HEK293 (cell line): ENCODE measurements at regions not wholly inside any gene's neighbourhood (a gene's known extent, or its start where the extent isn't known, plus 50 kb on each side); places are given as distances from the start of the nearest gene placed in this dataset.

Experiments used
- GLI4 ChIP-seq: fragments of 450-650 bp; formaldehyde crosslinking; IDR thresholded peaks from 2 replicates; pipeline ENCODE4 v1.5.1; 2016; ENCODE audit warnings: missing biosample characterization, missing genetic modification characterization
- GLIS1 ChIP-seq: fragments of 450-650 bp; formaldehyde crosslinking; IDR thresholded peaks from 2 replicates; pipeline ENCODE4 v1.5.1; 2016; ENCODE audit warnings: missing biosample characterization, missing genetic modification characterization
- GLIS2 ChIP-seq: fragments of 450-650 bp; formaldehyde crosslinking; IDR thresholded peaks from 2 replicates; pipeline ENCODE4 v1.5.1; 2016; ENCODE audit warnings: missing biosample characterization, missing genetic modification characterization
- SCRT1 ChIP-seq: fragments of 450-650 bp; formaldehyde crosslinking; IDR thresholded peaks from 2 replicates; pipeline ENCODE4 v1.5.1; 2016; ENCODE audit warnings: missing biosample characterization, missing genetic modification characterization, borderline replicate concordance
- ZBTB1 ChIP-seq: fragments of 450-650 bp; formaldehyde crosslinking; IDR thresholded peaks from 2 replicates; pipeline ENCODE4 v1.5.1; 2016; ENCODE audit warnings: missing biosample characterization, missing genetic modification characterization
- ZBTB7A ChIP-seq: fragments of 450-650 bp; formaldehyde crosslinking; IDR thresholded peaks from 2 replicates; pipeline ENCODE4 v1.5.1; 2016; ENCODE audit warnings: low read depth, missing biosample characterization, missing genetic modification characterization
- ZFP3 ChIP-seq: fragments of 450-650 bp; formaldehyde crosslinking; IDR thresholded peaks from 2 replicates; pipeline ENCODE4 v1.5.1; 2016; ENCODE audit warnings: low read depth, missing biosample characterization, missing genetic modification characterization
- ZFP69B ChIP-seq: fragments of 450-650 bp; formaldehyde crosslinking; IDR thresholded peaks from 2 replicates; pipeline ENCODE4 v1.5.1; 2016; ENCODE audit warnings: missing biosample characterization, missing genetic modification characterization
- ZNF174 ChIP-seq: fragments of 450-650 bp; formaldehyde crosslinking; IDR thresholded peaks from 2 replicates; pipeline ENCODE4 v1.5.0; 2017; ENCODE audit warnings: missing biosample characterization, mild to moderate bottlenecking, missing genetic modification characterization
- ZNF266 ChIP-seq: fragments of 450-650 bp; formaldehyde crosslinking; IDR thresholded peaks from 2 replicates; pipeline ENCODE4 v1.5.1; 2016; ENCODE audit warnings: missing biosample characterization, missing genetic modification characterization, low read depth
- ZNF274 ChIP-seq, 2 experiments: fragments of 200-500 bp in 1 of 2; fragments of 450-650 bp in 1 of 2; sonication (Bioruptor generic) in 1 of 2; formaldehyde crosslinking in 1 of 2; IDR thresholded peaks; 2 replicates each; pipeline versions ENCODE4 v1.5.1 to v1.6.1; 2014 to 2016; ENCODE audit warnings: borderline replicate concordance in 1 of 2, inconsistent platforms in 1 of 2, low read length in 1 of 2, missing biosample characterization in 1 of 2, missing genetic modification characterization in 1 of 2
- ZNF354C ChIP-seq: fragments of 450-650 bp; formaldehyde crosslinking; IDR thresholded peaks from 2 replicates; pipeline ENCODE4 v1.5.1; 2016; ENCODE audit warnings: missing biosample characterization, missing genetic modification characterization, low read depth, borderline replicate concordance
- ZNF416 ChIP-seq: fragments of 450-650 bp; formaldehyde crosslinking; IDR thresholded peaks from 2 replicates; pipeline ENCODE4 v1.5.1; 2016; ENCODE audit warnings: missing biosample characterization, missing genetic modification characterization
- ZNF549 ChIP-seq: fragments of 450-650 bp; IDR thresholded peaks from 2 replicates; pipeline ENCODE4 v1.5.1; 2018; ENCODE audit warnings: missing biosample characterization, missing genetic modification characterization, mild to moderate bottlenecking, inconsistent platforms, moderate library complexity
- ZNF596 ChIP-seq: fragments of 450-650 bp; IDR thresholded peaks from 2 replicates; pipeline ENCODE4 v1.5.0; 2018; ENCODE audit warnings: missing biosample characterization, mild to moderate bottlenecking, missing genetic modification characterization, moderate library complexity
- ZNF600 ChIP-seq: fragments of 450-650 bp; formaldehyde crosslinking; IDR thresholded peaks from 2 replicates; pipeline ENCODE4 v1.5.1; 2016; ENCODE audit warnings: missing biosample characterization, missing genetic modification characterization
- ZNF629 ChIP-seq: fragments of 450-650 bp; formaldehyde crosslinking; IDR thresholded peaks from 2 replicates; pipeline ENCODE4 v1.5.1; 2017; ENCODE audit warnings: missing biosample characterization, missing genetic modification characterization
- ZNF664 ChIP-seq: fragments of 450-650 bp; formaldehyde crosslinking; IDR thresholded peaks from 2 replicates; pipeline ENCODE4 v1.5.1; 2016; ENCODE audit warnings: missing biosample characterization, missing genetic modification characterization
- ZNF747 ChIP-seq: fragments of 450-650 bp; formaldehyde crosslinking; IDR thresholded peaks from 2 replicates; pipeline ENCODE4 v1.5.1; 2016; ENCODE audit warnings: missing biosample characterization, missing genetic modification characterization
- ZSCAN23 ChIP-seq: fragments of 450-650 bp; formaldehyde crosslinking; IDR thresholded peaks from 2 replicates; pipeline ENCODE4 v1.5.1; 2016; ENCODE audit warnings: missing biosample characterization, missing genetic modification characterization
- TF ChIP-seq, protein P1 (sequence below): fragments of 450-650 bp; IDR thresholded peaks from 2 replicates; pipeline ENCODE4 v1.5.1; 2018; ENCODE audit warnings: missing biosample characterization, mild to moderate bottlenecking, missing genetic modification characterization
- TF ChIP-seq, protein P2 (sequence below): fragments of 450-650 bp; formaldehyde crosslinking; IDR thresholded peaks from 2 replicates; pipeline ENCODE4 v1.5.1; 2016; ENCODE audit warnings: missing biosample characterization, missing genetic modification characterization
- TF ChIP-seq, protein P3 (sequence below): fragments of 450-650 bp; formaldehyde crosslinking; IDR thresholded peaks from 2 replicates; pipeline ENCODE4 v1.5.1; 2016; ENCODE audit warnings: missing biosample characterization, missing genetic modification characterization
- TF ChIP-seq, protein P4 (sequence below): fragments of 450-650 bp; formaldehyde crosslinking; IDR thresholded peaks from 2 replicates; pipeline ENCODE4 v1.5.1; 2016; ENCODE audit warnings: missing biosample characterization, missing genetic modification characterization
- TF ChIP-seq, protein P5 (sequence below): fragments of 450-650 bp; formaldehyde crosslinking; IDR thresholded peaks from 2 replicates; pipeline ENCODE4 v1.5.1; 2017; ENCODE audit warnings: missing biosample characterization, missing genetic modification characterization
- TF ChIP-seq, protein P6 (sequence below): fragments of 450-650 bp; formaldehyde crosslinking; IDR thresholded peaks from 2 replicates; pipeline ENCODE4 v1.5.1; 2016; ENCODE audit warnings: missing biosample characterization, missing genetic modification characterization
- TF ChIP-seq, protein P7 (sequence below): fragments of 450-650 bp; formaldehyde crosslinking; IDR thresholded peaks from 2 replicates; pipeline ENCODE4 v1.5.1; 2016; ENCODE audit warnings: missing biosample characterization, missing genetic modification characterization

DNA sequence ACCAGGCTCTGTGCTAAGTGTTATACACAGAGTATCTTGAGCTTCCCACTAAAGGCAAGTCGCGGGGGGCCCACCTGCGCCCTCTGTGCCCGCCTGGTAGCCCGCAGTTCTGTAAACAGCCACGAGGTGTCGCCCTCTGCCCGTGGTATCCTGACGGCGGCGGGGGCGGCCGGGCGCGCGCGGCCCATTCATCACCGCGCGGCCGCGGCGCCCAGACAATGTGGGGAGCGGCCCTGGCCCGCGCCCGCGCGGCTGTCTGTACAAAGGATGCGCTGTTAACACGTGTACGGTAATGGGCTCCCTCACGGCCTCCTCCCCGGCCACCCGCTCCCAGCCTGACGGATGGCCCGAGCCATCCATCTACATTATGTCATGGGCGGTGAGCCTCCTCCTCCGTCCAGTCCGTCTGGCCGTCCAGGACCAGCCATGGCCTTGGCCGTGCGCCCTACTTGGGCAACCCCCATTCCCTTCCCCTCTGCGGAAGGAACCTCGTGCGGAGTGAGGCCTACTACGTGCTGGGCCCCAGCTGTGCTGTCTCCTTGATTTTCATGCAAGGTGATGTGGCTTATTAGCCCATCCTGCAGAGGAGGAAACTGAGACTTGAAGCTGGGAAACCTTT lies 99.4 kb downstream of the MIAT start (continued):
- TF ChIP-seq ZFP69B (tag by site-specific recombination) (peak; percentile 92), SCRT1 (tag by site-specific recombination) (no peak), ZNF354C (tag by site-specific recombination) (no peak), ZNF664 (no peak), ZNF416 (tag by site-specific recombination) (no peak), ZBTB1 (tag by site-specific recombination) (no peak), ZNF549 (tag by site-specific recombination) (no peak), ZNF747 (no peak), ZNF600 (tag by site-specific recombination) (no peak), ZSCAN23 (tag by site-specific recombination) (no peak), ZNF596 (tag by site-specific recombination) (no peak), ZNF629 (no peak), ZNF266 (tag by site-specific recombination) (no peak), GLI4 (tag by site-specific recombination) (no peak), GLIS1 (tag by site-specific recombination) (peak; percentile 60; the same call in 1 of the 2 replicates), GLIS2 (tag by site-specific recombination) (peak; percentile 82), ZNF274 (IDR thresholded peaks at IDR 0.05; ENCODE audit: low read length) (no peak), ZNF274 (tag by site-specific recombination; IDR thresholded peaks at IDR 0.05; ENCODE audit: borderline replicate concordance) (no peak), ZNF174 (tag by site-specific recombination) (no peak), ZBTB7A (no peak), ZFP3 (tag by site-specific recombination) (no peak)
- TF ChIP-seq, protein P1, sequence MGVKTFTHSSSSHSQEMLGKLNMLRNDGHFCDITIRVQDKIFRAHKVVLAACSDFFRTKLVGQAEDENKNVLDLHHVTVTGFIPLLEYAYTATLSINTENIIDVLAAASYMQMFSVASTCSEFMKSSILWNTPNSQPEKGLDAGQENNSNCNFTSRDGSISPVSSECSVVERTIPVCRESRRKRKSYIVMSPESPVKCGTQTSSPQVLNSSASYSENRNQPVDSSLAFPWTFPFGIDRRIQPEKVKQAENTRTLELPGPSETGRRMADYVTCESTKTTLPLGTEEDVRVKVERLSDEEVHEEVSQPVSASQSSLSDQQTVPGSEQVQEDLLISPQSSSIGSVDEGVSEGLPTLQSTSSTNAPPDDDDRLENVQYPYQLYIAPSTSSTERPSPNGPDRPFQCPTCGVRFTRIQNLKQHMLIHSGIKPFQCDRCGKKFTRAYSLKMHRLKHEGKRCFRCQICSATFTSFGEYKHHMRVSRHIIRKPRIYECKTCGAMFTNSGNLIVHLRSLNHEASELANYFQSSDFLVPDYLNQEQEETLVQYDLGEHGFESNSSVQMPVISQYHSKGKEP (tag by site-specific recombination), result no peak
- TF ChIP-seq, protein P2, sequence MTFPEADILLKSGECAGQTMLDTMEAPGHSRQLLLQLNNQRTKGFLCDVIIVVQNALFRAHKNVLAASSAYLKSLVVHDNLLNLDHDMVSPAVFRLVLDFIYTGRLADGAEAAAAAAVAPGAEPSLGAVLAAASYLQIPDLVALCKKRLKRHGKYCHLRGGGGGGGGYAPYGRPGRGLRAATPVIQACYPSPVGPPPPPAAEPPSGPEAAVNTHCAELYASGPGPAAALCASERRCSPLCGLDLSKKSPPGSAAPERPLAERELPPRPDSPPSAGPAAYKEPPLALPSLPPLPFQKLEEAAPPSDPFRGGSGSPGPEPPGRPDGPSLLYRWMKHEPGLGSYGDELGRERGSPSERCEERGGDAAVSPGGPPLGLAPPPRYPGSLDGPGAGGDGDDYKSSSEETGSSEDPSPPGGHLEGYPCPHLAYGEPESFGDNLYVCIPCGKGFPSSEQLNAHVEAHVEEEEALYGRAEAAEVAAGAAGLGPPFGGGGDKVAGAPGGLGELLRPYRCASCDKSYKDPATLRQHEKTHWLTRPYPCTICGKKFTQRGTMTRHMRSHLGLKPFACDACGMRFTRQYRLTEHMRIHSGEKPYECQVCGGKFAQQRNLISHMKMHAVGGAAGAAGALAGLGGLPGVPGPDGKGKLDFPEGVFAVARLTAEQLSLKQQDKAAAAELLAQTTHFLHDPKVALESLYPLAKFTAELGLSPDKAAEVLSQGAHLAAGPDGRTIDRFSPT (tag by site-specific recombination), result no peak
- TF ChIP-seq, protein P3, sequence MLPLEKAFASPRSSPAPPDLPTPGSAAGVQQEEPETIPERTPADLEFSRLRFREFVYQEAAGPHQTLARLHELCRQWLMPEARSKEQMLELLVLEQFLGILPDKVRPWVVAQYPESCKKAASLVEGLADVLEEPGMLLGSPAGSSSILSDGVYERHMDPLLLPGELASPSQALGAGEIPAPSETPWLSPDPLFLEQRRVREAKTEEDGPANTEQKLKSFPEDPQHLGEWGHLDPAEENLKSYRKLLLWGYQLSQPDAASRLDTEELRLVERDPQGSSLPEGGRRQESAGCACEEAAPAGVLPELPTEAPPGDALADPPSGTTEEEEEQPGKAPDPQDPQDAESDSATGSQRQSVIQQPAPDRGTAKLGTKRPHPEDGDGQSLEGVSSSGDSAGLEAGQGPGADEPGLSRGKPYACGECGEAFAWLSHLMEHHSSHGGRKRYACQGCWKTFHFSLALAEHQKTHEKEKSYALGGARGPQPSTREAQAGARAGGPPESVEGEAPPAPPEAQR (tag by site-specific recombination), result no peak
- TF ChIP-seq, protein P4, sequence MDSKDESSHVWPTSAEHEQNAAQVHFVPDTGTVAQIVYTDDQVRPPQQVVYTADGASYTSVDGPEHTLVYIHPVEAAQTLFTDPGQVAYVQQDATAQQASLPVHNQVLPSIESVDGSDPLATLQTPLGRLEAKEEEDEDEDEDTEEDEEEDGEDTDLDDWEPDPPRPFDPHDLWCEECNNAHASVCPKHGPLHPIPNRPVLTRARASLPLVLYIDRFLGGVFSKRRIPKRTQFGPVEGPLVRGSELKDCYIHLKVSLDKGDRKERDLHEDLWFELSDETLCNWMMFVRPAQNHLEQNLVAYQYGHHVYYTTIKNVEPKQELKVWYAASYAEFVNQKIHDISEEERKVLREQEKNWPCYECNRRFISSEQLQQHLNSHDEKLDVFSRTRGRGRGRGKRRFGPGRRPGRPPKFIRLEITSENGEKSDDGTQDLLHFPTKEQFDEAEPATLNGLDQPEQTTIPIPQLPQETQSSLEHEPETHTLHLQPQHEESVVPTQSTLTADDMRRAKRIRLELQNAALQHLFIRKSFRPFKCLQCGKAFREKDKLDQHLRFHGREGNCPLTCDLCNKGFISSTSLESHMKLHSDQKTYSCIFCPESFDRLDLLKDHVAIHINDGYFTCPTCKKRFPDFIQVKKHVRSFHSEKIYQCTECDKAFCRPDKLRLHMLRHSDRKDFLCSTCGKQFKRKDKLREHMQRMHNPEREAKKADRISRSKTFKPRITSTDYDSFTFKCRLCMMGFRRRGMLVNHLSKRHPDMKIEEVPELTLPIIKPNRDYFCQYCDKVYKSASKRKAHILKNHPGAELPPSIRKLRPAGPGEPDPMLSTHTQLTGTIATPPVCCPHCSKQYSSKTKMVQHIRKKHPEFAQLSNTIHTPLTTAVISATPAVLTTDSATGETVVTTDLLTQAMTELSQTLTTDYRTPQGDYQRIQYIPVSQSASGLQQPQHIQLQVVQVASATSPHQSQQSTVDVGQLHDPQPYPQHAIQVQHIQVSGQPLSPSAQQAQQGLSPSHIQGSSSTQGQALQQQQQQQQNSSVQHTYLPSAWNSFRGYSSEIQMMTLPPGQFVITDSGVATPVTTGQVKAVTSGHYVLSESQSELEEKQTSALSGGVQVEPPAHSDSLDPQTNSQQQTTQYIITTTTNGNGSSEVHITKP (tag by site-specific recombination), result no peak
- TF ChIP-seq, protein P5, sequence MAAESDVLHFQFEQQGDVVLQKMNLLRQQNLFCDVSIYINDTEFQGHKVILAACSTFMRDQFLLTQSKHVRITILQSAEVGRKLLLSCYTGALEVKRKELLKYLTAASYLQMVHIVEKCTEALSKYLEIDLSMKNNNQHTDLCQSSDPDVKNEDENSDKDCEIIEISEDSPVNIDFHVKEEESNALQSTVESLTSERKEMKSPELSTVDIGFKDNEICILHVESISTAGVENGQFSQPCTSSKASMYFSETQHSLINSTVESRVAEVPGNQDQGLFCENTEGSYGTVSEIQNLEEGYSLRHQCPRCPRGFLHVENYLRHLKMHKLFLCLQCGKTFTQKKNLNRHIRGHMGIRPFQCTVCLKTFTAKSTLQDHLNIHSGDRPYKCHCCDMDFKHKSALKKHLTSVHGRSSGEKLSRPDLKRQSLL, result no peak
- TF ChIP-seq, protein P6, sequence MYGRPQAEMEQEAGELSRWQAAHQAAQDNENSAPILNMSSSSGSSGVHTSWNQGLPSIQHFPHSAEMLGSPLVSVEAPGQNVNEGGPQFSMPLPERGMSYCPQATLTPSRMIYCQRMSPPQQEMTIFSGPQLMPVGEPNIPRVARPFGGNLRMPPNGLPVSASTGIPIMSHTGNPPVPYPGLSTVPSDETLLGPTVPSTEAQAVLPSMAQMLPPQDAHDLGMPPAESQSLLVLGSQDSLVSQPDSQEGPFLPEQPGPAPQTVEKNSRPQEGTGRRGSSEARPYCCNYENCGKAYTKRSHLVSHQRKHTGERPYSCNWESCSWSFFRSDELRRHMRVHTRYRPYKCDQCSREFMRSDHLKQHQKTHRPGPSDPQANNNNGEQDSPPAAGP, result no peak
- TF ChIP-seq, protein P7, sequence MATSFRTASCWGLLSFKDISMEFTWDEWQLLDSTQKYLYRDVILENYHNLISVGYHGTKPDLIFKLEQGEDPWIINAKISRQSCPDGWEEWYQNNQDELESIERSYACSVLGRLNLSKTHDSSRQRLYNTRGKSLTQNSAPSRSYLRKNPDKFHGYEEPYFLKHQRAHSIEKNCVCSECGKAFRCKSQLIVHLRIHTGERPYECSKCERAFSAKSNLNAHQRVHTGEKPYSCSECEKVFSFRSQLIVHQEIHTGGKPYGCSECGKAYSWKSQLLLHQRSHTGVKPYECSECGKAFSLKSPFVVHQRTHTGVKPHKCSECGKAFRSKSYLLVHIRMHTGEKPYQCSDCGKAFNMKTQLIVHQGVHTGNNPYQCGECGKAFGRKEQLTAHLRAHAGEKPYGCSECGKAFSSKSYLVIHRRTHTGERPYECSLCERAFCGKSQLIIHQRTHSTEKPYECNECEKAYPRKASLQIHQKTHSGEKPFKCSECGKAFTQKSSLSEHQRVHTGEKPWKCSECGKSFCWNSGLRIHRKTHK (tag by site-specific recombination), result no peak
